B cell (primary cell): ENCODE measurements at regions not wholly inside any gene's neighbourhood (a gene's known extent, or its start where the extent isn't known, plus 50 kb on each side); places are given as distances from the start of the nearest gene placed in this dataset.
"Not testable (repeated sequence)": the region's sequence is repeated elsewhere in the genome, so short reads cannot be mapped to it uniquely, and the experiment has no call there.

ENCODE experiments used
- ATAC-seq: fragments of 200-7000 bp; cut with Tn5 transposase; one replicate; pipeline ENCODE4 v1.10.0; 2021; ENCODE audit warnings: low read depth, mild to moderate bottlenecking, moderate number of reproducible peaks, moderate library complexity
- CTCF ChIA-PET: fragments of 350-600 bp; sonication (Branson Sonifier 250); formaldehyde crosslinking; loops from one replicate; lab custom pipeline; 2021; ENCODE audit warnings: antibody characterized with exemption, inconsistent platforms; lab: Charles Lee
- POLR2A ChIA-PET: fragments of 350-600 bp; sonication (Branson Sonifier 250); formaldehyde crosslinking; loops from one replicate; lab custom pipeline; 2021; ENCODE audit warnings: antibody characterized with exemption; lab: Charles Lee
- DNase-seq: peaks from one replicate; pipeline ENCODE4 v3.0.0; 2013
- H2AFZ ChIP-seq: 2 replicates; pipeline ENCODE4 v1.6.1; 2012; ENCODE audit warnings: mild to moderate bottlenecking, low read depth, low read length; ENCODE audit not compliant: insufficient read depth, poor library complexity, severe bottlenecking
- H3K27ac ChIP-seq, 2 donors: 1 replicate in 1 of 2; 2 replicates in 1 of 2; pipeline ENCODE4 v1.5.1; 2012 to 2013; ENCODE audit warnings: low read length in 2 of 2, mild to moderate bottlenecking in 2 of 2, moderate library complexity in 1 of 2
- H3K27me3 ChIP-seq, 4 experiments: fragments of 200-600 bp in 1 of 4; sonication (generic) in 1 of 4; replicated peaks in 1 of 4; 1 replicate in 2 of 4; 2 replicates in 2 of 4; pipeline versions ENCODE4 v1.6.1 to v1.7.0; 2013 to 2016; ENCODE audit warnings: low read length in 3 of 4, mild to moderate bottlenecking in 2 of 4, mixed read lengths in 1 of 4, moderate library complexity in 1 of 4; ENCODE audit not compliant: insufficient read depth in 4 of 4, control insufficient read depth in 3 of 4; ENCODE audit errors: control extremely low read depth in 1 of 4
- H3K36me3 ChIP-seq, 2 experiments: replicated peaks in 1 of 2; 1 replicate in 1 of 2; 2 replicates in 1 of 2; pipeline versions ENCODE4 v1.6.1 to v1.7.1; 2013; ENCODE audit warnings: low read length in 1 of 2; ENCODE audit not compliant: insufficient read depth in 2 of 2, control insufficient read depth in 1 of 2; ENCODE audit errors: control extremely low read depth in 1 of 2, extremely low read depth in 1 of 2
- H3K4me1 ChIP-seq, 2 donors: fragments of 200-600 bp in 1 of 2; sonication (generic) in 1 of 2; 1 replicate in 1 of 2; 2 replicates in 1 of 2; pipeline versions ENCODE4 v1.5.1 to v1.6.1; 2013 to 2017; ENCODE audit warnings: low read length in 2 of 2; ENCODE audit not compliant: control insufficient read depth in 2 of 2, insufficient read depth in 2 of 2
- H3K4me2 ChIP-seq: replicated peaks from 2 replicates; pipeline ENCODE3; 2012; ENCODE audit warnings: mild to moderate bottlenecking, low read depth, low read length; ENCODE audit not compliant: poor library complexity, severe bottlenecking
- H3K4me3 ChIP-seq, 5 experiments: fragments of 200-600 bp in 1 of 5; sonication (generic) in 1 of 5; 1 replicate in 3 of 5; 2 replicates in 2 of 5; pipeline versions ENCODE4 v1.5.1 to v1.7.0; 2011 to 2016; ENCODE audit warnings: low read length in 4 of 5, mild to moderate bottlenecking in 4 of 5, low read depth in 2 of 5, control low read depth in 1 of 5, moderate library complexity in 1 of 5; ENCODE audit not compliant: insufficient read depth in 1 of 5; ENCODE audit errors: control extremely low read depth in 1 of 5, extremely low read depth in 1 of 5
- H3K79me2 ChIP-seq: fragments of 200-600 bp; sonication (generic); one replicate; pipeline ENCODE4 v1.6.0; 2016; ENCODE audit warnings: low read length; ENCODE audit not compliant: control insufficient read depth, insufficient read depth
- H3K9ac ChIP-seq: fragments of 200-600 bp; sonication (generic); 2 replicates; pipeline ENCODE4 v1.6.1; 2017; ENCODE audit warnings: mild to moderate bottlenecking, low read length, moderate library complexity
- H3K9me3 ChIP-seq, 3 donors: one replicate each; pipeline versions ENCODE4 v1.6.1 to v1.7.1; 2013; ENCODE audit warnings: low read length in 2 of 3; ENCODE audit not compliant: control insufficient read depth in 2 of 3, insufficient read depth in 1 of 3; ENCODE audit errors: control extremely low read depth in 1 of 3
- H4K20me1 ChIP-seq: 2 replicates; pipeline ENCODE4 v1.6.0; 2012; ENCODE audit warnings: mild to moderate bottlenecking, low read length; ENCODE audit not compliant: insufficient read depth, control insufficient read depth, poor library complexity, severe bottlenecking
- H3K27ac Mint-ChIP-seq: one replicate; pipeline ENCODE4 v1.8.0; 2021; ENCODE audit warnings: mixed read lengths
- H3K27me3 Mint-ChIP-seq: one replicate; pipeline ENCODE4 v1.8.0; 2021; ENCODE audit warnings: mixed read lengths
- H3K4me1 Mint-ChIP-seq: one replicate; pipeline ENCODE4 v1.8.0; 2021; ENCODE audit warnings: mixed read lengths
- H3K4me3 Mint-ChIP-seq: one replicate; pipeline ENCODE4 v1.8.0; 2021; ENCODE audit warnings: mixed read lengths
- H3K9me3 Mint-ChIP-seq: one replicate; pipeline ENCODE4 v1.8.0; 2022; ENCODE audit warnings: mixed read lengths; ENCODE audit not compliant: insufficient read depth
- CTCF ChIP-seq: fragments of 200-600 bp; IDR thresholded peaks from one replicate; pipeline ENCODE4 v1.8.0; 2022; ENCODE audit warnings: antibody characterized with exemption, mild to moderate bottlenecking
- EZH2 ChIP-seq: IDR thresholded peaks from 2 replicates; pipeline ENCODE4 v1.6.1; 2012; ENCODE audit warnings: borderline replicate concordance, low read depth, mild to moderate bottlenecking, moderate library complexity, low read length; ENCODE audit not compliant: insufficient read depth, poor library complexity, severe bottlenecking
- WGBS: methylation state at CpG from one replicate; pipeline ENCODE4 v1.1.5; 2013; ENCODE audit warnings: missing lambda C conversion rate; ENCODE audit not compliant: insufficient coverage; 5-methylcytosine and 5-hydroxymethylcytosine counted together
- intact Hi-C: fragments of 100-400 bp; cut with micrococcal nuclease; formaldehyde crosslinking; loops from one replicate; pipeline ENCODE4 v1.10.0; 2022

GRCh38 chr2:221958224-221958623 is 340.6 kb downstream of the PAX3 start:
- no peaks in the 10 kb centered on the region for H3K36me3 ChIP-seq
- no peaks in the 10 kb centered on the region for H3K4me1 ChIP-seq
- H3K27me3 ChIP-seq: no peaks in the 10 kb centered on the region
- Mint-ChIP-seq H3K27me3 (peaks cover 3% of the 10 kb centered on the region), H3K4me3 (no peak overlapping the region), H3K4me1 (no peaks in the 10 kb centered on the region), H3K27ac (no peak overlapping the region), H3K9me3 (no peaks in the 10 kb centered on the region)
- H4K20me1 ChIP-seq: no peaks in the 10 kb centered on the region
- no peak overlapping the region for H3K9ac ChIP-seq
- no peak overlapping the region for H3K27ac ChIP-seq
- H3K4me3 ChIP-seq: no peak overlapping the region
- no peak for TF ChIP-seq EZH2
- 100% methylated on average over 1 of the region's 2 CpGs for WGBS
- intact Hi-C loops: no loop called here
- peaks cover 0 to 4% (median 0%) of the 10 kb centered on the region in 3 donors for H3K9me3 ChIP-seq
- POLR2A ChIA-PET: no interaction called here
- no peaks in the 10 kb centered on the region for H3K79me2 ChIP-seq
- H2AFZ ChIP-seq: no peak overlapping the region
- no peak overlapping the region for H3K4me2 ChIP-seq
- CTCF ChIA-PET: interaction anchor here (0.7 kb wide), 1 partner anchor 102 kb away, joined by 3 read pairs; no protein-coding TSS in a partner anchor
- DNase-seq: no peak
- ATAC-seq: no peak

GRCh38 chr2:221948076-221948475 is 350.7 kb downstream of the PAX3 start:
- no peaks in the 10 kb centered on the region for H3K4me1 Mint-ChIP-seq
- Histone ChIP-seq H3K4me2 (no peak overlapping the region), H3K4me1 (no peaks in the 10 kb centered on the region), H3K9me3 (no peaks in the 10 kb centered on the region), H4K20me1 (no peaks in the 10 kb centered on the region), H2AFZ (no peak overlapping the region), H3K27me3 (no peaks in the 10 kb centered on the region), H3K27ac (no peak overlapping the region), H3K9ac (no peak overlapping the region), H3K36me3 (no peaks in the 10 kb centered on the region), H3K79me2 (no peaks in the 10 kb centered on the region), H3K4me3 (no peak overlapping the region)
- ATAC-seq (no peak), DNase-seq (no peak)
- 97% methylated on average over 5 of the region's 8 CpGs for WGBS
- H3K4me3 Mint-ChIP-seq: no peak overlapping the region
- intact Hi-C loops: no loop called here
- CTCF ChIA-PET: no interaction called here
- no peak overlapping the region for H3K27ac Mint-ChIP-seq
- no peaks in the 10 kb centered on the region for H3K27me3 Mint-ChIP-seq
- TF ChIP-seq EZH2: no peak
- no peak for TF ChIP-seq CTCF
- POLR2A ChIA-PET: no interaction called here
- H3K9me3 Mint-ChIP-seq: no peaks in the 10 kb centered on the region

- CTCF ChIA-PET, intact Hi-C loops: not testable (repeated sequence)
Measured at GRCh38 chr2:221944452-221944851, 354.3 kb downstream of the PAX3 start.

More at GRCh38 chr2:221944452-221944851, 354.3 kb downstream of the PAX3 start:
- WGBS: no CpG with 5 or more reads among the region's 3 CpGs
- H3K27me3 ChIP-seq, H3K4me1 ChIP-seq, H3K36me3 ChIP-seq, H3K4me1 Mint-ChIP-seq, POLR2A ChIA-PET, H3K27me3 Mint-ChIP-seq, H3K9ac ChIP-seq, ATAC-seq, H3K4me3 ChIP-seq, H3K4me2 ChIP-seq, H2AFZ ChIP-seq, H3K4me3 Mint-ChIP-seq, H4K20me1 ChIP-seq, H3K9me3 Mint-ChIP-seq, DNase-seq, H3K27ac ChIP-seq, H3K79me2 ChIP-seq, H3K27ac Mint-ChIP-seq, H3K9me3 ChIP-seq: not testable (repeated sequence)
